GM12878 (cell line): ENCODE measurements at regions not wholly inside any gene's neighbourhood (a gene's known extent, or its start where the extent isn't known, plus 50 kb on each side); places are given as distances from the start of the nearest gene placed in this dataset.

Source experiments
- ATAC-seq: fragments of 200-7000 bp; cut with Tn5 transposase; 3 replicates; pipeline ENCODE4 v1.9.1; 2020; ENCODE audit warnings: mild to moderate bottlenecking, moderate library complexity
- BruUV-seq: library from RNA; stranded (reverse); fragments of 400-500 nt; replicated peaks from 2 replicates; lab custom pipeline; 2021; lab: Mats Ljungman, UMichigan
- CTCF ChIA-PET: fragments of 300-600 bp; sonication (Branson Sonifier 250); formaldehyde crosslinking; extraction: SDS; loops from one replicate; lab custom pipeline; 2021; ENCODE audit warnings: inconsistent platforms; lab: Yijun Ruan, JAX
- POLR2A ChIA-PET: fragments of 350-600 bp; formaldehyde crosslinking; extraction: SDS; loops from one replicate; lab custom pipeline; 2021; ENCODE audit warnings: inconsistent platforms; lab: Charles Lee
- RAD21 ChIA-PET: fragments of 300-600 bp; sonication (Branson Sonifier 250); formaldehyde crosslinking; loops from one replicate; lab custom pipeline; 2023; ENCODE audit warnings: antibody characterized with exemption; ENCODE audit not compliant: unreplicated experiment; lab: Charles Lee
- SMC1A ChIA-PET: fragments of 300-600 bp; sonication (Branson Sonifier 250); formaldehyde crosslinking; loops from one replicate; lab custom pipeline; 2023; ENCODE audit not compliant: unreplicated experiment, uncharacterized antibody; lab: Charles Lee
- DNase-seq: peaks from one replicate; pipeline ENCODE4 v3.0.0-alpha.2; 2011; ENCODE audit warnings: low read depth, low spot score
- FAIRE-seq: peaks from 3 replicates; lab custom pipeline; 2011; peaks lifted over from hg19 to GRCh38; lab: Jason Lieb, UNC
- H2AFZ ChIP-seq: 2 replicates; pipeline ENCODE4 v1.6.0; 2011; ENCODE audit warnings: low read depth, low read length, control low read depth; ENCODE audit not compliant: control insufficient read depth
- H3K27ac ChIP-seq: 2 replicates; pipeline ENCODE4 v1.5.1; 2011; ENCODE audit warnings: control low read depth; ENCODE audit not compliant: control insufficient read depth, insufficient read depth
- H3K27me3 ChIP-seq, 2 experiments: replicated peaks in 1 of 2; 2 replicates each; pipeline versions ENCODE4 v1.6.0 to v1.6.1; 2011; ENCODE audit warnings: low read length in 1 of 2; ENCODE audit not compliant: control insufficient read depth in 2 of 2, insufficient read depth in 2 of 2
- H3K36me3 ChIP-seq, 2 experiments: 2 replicates each; pipeline ENCODE4 v1.5.1; 2011; ENCODE audit warnings: low read length in 1 of 2; ENCODE audit not compliant: control insufficient read depth in 2 of 2, insufficient read depth in 2 of 2
- H3K4me1 ChIP-seq: 2 replicates; pipeline ENCODE4 v1.6.1; 2011; ENCODE audit warnings: mild to moderate bottlenecking, low read length, moderate library complexity, mixed read lengths; ENCODE audit not compliant: control insufficient read depth, insufficient read depth
- H3K4me2 ChIP-seq: 2 replicates; pipeline ENCODE4 v1.6.0; 2011; ENCODE audit warnings: control low read depth; ENCODE audit not compliant: control insufficient read depth, insufficient read depth
- H3K4me3 ChIP-seq: fragments of 200-600 bp; sonication (generic); 2 replicates; pipeline ENCODE4 v1.5.1; 2016
- H3K79me2 ChIP-seq: 2 replicates; pipeline ENCODE4 v1.6.0; 2011; ENCODE audit warnings: low read length; ENCODE audit not compliant: control insufficient read depth, insufficient read depth
- H3K9ac ChIP-seq: 2 replicates; pipeline ENCODE4 v1.8.0; 2011; ENCODE audit warnings: low read length, control low read depth, mixed read lengths; ENCODE audit not compliant: control insufficient read depth, insufficient read depth
- H3K9me3 ChIP-seq: replicated peaks from 3 replicates; pipeline ENCODE4 v1.5.1; 2011; ENCODE audit warnings: mild to moderate bottlenecking, low read length; ENCODE audit not compliant: control insufficient read depth, insufficient read depth
- H4K20me1 ChIP-seq: 2 replicates; pipeline ENCODE4 v1.6.0; 2011; ENCODE audit not compliant: control insufficient read depth, insufficient read depth
- BMI1 ChIP-seq: fragments of 450-650 bp; IDR thresholded peaks from 2 replicates; pipeline ENCODE4 v1.6.1; 2016; ENCODE audit warnings: mild to moderate bottlenecking, moderate library complexity, borderline replicate concordance
- BRCA1 ChIP-seq: IDR thresholded peaks from 2 replicates; pipeline ENCODE4 v1.6.1; 2011; ENCODE audit warnings: low read depth, low read length, improper control_type of control experiment
- CHD4 ChIP-seq: fragments of 200-600 bp; sonication (generic); IDR thresholded peaks from 2 replicates; pipeline ENCODE4 v1.6.1; 2016; ENCODE audit warnings: mild to moderate bottlenecking
- EZH2 ChIP-seq: IDR thresholded peaks from 2 replicates; pipeline ENCODE4 v1.6.1; 2012; ENCODE audit warnings: low read depth, mild to moderate bottlenecking, control low read depth, inconsistent platforms, low read length, borderline replicate concordance; ENCODE audit not compliant: control insufficient read depth
- GABPA ChIP-seq: IDR thresholded peaks from 2 replicates; pipeline ENCODE4 v1.6.1; 2014; ENCODE audit warnings: antibody characterized with exemption, low read depth, mild to moderate bottlenecking, inconsistent platforms
- IRF3 ChIP-seq: fragments of 450-650 bp; IDR thresholded peaks from 2 replicates; pipeline ENCODE4 v1.6.1; 2014; ENCODE audit warnings: mild to moderate bottlenecking
- MAX ChIP-seq: IDR thresholded peaks from 2 replicates; pipeline ENCODE4 v1.6.1; 2012; ENCODE audit warnings: low read depth, low read length, improper control_type of control experiment
- MTA3 ChIP-seq: IDR thresholded peaks from 2 replicates; pipeline ENCODE4 v1.6.1; 2012; ENCODE audit warnings: low read length, inconsistent platforms, borderline replicate concordance
- NBN ChIP-seq: fragments of 450-650 bp; IDR thresholded peaks from 2 replicates; pipeline ENCODE4 v1.6.1; 2016
- RBBP5 ChIP-seq: fragments of 200-600 bp; sonication (generic); conservative IDR thresholded peaks from 2 replicates; pipeline ENCODE4 v1.6.1; 2016
- SP1 ChIP-seq: IDR thresholded peaks from one replicate; pipeline ENCODE4 v1.6.1; 2011; ENCODE audit warnings: low read depth, low read length
- ZBED1 ChIP-seq: IDR thresholded peaks from 2 replicates; pipeline ENCODE4 v1.6.1; 2016; ENCODE audit warnings: borderline replicate concordance
- ZNF217 ChIP-seq: fragments of 450-650 bp; IDR thresholded peaks from 2 replicates; pipeline ENCODE4 v1.6.1; 2017; ENCODE audit warnings: antibody characterized with exemption, mild to moderate bottlenecking
- WGBS: methylation state at CpG from one replicate; pipeline ENCODE4 v1.1.6; 2016; ENCODE audit warnings: low lambda C conversion rate; ENCODE audit not compliant: insufficient replicate concordance, insufficient coverage; ENCODE audit errors: missing lambda C conversion rate; 5-methylcytosine and 5-hydroxymethylcytosine counted together
- in situ Hi-C: fragments of 300-500 bp; cut with MboI; formaldehyde crosslinking; loops from 9 replicates; pipeline ENCODE4 v1.14.3; 2018; ENCODE audit warnings: mixed read lengths
- intact Hi-C: fragments of 100-400 bp; cut with micrococcal nuclease; formaldehyde crosslinking; loops from one replicate; pipeline ENCODE4 v1.14.2; 2022; ENCODE audit not compliant: unreplicated experiment
- TF ChIP-seq, protein P1 (sequence below): fragments of 450-650 bp; formaldehyde crosslinking; IDR thresholded peaks from 2 replicates; pipeline ENCODE4 v1.4.0; 2020; ENCODE audit warnings: mild to moderate bottlenecking, moderate library complexity
- TF ChIP-seq, protein P2 (sequence below), 3 experiments: IDR thresholded peaks in 2 of 3; conservative IDR thresholded peaks in 1 of 3; 2 replicates each; pipeline ENCODE4 v1.5.1; 2011; ENCODE audit warnings: low read depth in 3 of 3, low read length in 3 of 3, mild to moderate bottlenecking in 3 of 3, control low read depth in 2 of 3, moderate library complexity in 2 of 3, inconsistent platforms in 1 of 3, mixed read lengths in 1 of 3; ENCODE audit not compliant: control insufficient read depth in 2 of 3, insufficient read depth in 1 of 3; ENCODE audit errors: extremely low read depth in 1 of 3

GRCh38 chr5:104019956-104020355 lies 457.4 kb upstream of the NUDT12 start:
- CTCF ChIA-PET, result no interaction called here
- no peak for FAIRE-seq
- WGBS, result 0% methylated on average over 2 of the region's 2 CpGs

More at GRCh38 chr5:104019956-104020355, 457.4 kb upstream of the NUDT12 start:
- Histone ChIP-seq H3K36me3 (no peaks in the 10 kb centered on the region), H3K9me3 (no peaks in the 10 kb centered on the region), H2AFZ (no peak overlapping the region), H3K27me3 (no peaks in the 10 kb centered on the region), H3K27ac (no peak overlapping the region)
- no TSS peak for BruUV-seq
- no peak for DNase-seq
- ChIA-PET RAD21 (no interaction called here), POLR2A (no interaction called here)
- TF ChIP-seq MAX (no peak), GABPA (no peak), NBN (no peak), IRF3 (no peak), RBBP5 (no peak), MTA3 (no peak), ZBED1 (no peak), BMI1 (no peak), BRCA1 (no peak), ZNF217 (no peak), CHD4 (no peak), SP1 (no peak), EZH2 (no peak)
- TF ChIP-seq, protein P1, sequence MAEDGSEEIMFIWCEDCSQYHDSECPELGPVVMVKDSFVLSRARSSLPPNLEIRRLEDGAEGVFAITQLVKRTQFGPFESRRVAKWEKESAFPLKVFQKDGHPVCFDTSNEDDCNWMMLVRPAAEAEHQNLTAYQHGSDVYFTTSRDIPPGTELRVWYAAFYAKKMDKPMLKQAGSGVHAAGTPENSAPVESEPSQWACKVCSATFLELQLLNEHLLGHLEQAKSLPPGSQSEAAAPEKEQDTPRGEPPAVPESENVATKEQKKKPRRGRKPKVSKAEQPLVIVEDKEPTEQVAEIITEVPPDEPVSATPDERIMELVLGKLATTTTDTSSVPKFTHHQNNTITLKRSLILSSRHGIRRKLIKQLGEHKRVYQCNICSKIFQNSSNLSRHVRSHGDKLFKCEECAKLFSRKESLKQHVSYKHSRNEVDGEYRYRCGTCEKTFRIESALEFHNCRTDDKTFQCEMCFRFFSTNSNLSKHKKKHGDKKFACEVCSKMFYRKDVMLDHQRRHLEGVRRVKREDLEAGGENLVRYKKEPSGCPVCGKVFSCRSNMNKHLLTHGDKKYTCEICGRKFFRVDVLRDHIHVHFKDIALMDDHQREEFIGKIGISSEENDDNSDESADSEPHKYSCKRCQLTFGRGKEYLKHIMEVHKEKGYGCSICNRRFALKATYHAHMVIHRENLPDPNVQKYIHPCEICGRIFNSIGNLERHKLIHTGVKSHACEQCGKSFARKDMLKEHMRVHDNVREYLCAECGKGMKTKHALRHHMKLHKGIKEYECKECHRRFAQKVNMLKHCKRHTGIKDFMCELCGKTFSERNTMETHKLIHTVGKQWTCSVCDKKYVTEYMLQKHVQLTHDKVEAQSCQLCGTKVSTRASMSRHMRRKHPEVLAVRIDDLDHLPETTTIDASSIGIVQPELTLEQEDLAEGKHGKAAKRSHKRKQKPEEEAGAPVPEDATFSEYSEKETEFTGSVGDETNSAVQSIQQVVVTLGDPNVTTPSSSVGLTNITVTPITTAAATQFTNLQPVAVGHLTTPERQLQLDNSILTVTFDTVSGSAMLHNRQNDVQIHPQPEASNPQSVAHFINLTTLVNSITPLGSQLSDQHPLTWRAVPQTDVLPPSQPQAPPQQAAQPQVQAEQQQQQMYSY (CRISPR knock-in tag), result no peak
- TF ChIP-seq, protein P2, sequence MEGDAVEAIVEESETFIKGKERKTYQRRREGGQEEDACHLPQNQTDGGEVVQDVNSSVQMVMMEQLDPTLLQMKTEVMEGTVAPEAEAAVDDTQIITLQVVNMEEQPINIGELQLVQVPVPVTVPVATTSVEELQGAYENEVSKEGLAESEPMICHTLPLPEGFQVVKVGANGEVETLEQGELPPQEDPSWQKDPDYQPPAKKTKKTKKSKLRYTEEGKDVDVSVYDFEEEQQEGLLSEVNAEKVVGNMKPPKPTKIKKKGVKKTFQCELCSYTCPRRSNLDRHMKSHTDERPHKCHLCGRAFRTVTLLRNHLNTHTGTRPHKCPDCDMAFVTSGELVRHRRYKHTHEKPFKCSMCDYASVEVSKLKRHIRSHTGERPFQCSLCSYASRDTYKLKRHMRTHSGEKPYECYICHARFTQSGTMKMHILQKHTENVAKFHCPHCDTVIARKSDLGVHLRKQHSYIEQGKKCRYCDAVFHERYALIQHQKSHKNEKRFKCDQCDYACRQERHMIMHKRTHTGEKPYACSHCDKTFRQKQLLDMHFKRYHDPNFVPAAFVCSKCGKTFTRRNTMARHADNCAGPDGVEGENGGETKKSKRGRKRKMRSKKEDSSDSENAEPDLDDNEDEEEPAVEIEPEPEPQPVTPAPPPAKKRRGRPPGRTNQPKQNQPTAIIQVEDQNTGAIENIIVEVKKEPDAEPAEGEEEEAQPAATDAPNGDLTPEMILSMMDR (IDR thresholded peaks at IDR 0.05 in 2 of 3, conservative IDR thresholded peaks at IDR 0.05 in 1 of 3; ENCODE audit: control insufficient read depth in 2 of 3, extremely low read depth in 1 of 3, insufficient read depth in 1 of 3, low read depth in 3 of 3, low read length in 3 of 3), result no peak
- TF ChIP-seq, all 136 proteins: peak for 0
- H3K4me1 ChIP-seq, result no peaks in the 10 kb centered on the region
- H3K4me3 ChIP-seq, result no peak overlapping the region
- no peak for ATAC-seq
- no peaks in the 10 kb centered on the region for H4K20me1 ChIP-seq
- H3K4me2 ChIP-seq, result no peak overlapping the region
- no peaks in the 10 kb centered on the region for H3K79me2 ChIP-seq
- SMC1A ChIA-PET, result interaction anchor here (2.1 kb wide), 1 partner anchor 19 kb away, joined by 6 read pairs; no protein-coding TSS in a partner anchor
- in situ Hi-C loops, result no loop called here
- intact Hi-C loops, result no loop called here
- no peak overlapping the region for H3K9ac ChIP-seq
